Effector memory CD8-positive, alpha-beta T cell (primary cell): ENCODE measurements at regions not wholly inside any gene's neighbourhood (a gene's known extent, or its start where the extent isn't known, plus 50 kb on each side); places are given as distances from the start of the nearest gene placed in this dataset.

ENCODE experiments used
- ATAC-seq: fragments of 150-1000 bp; cut with Tn5 transposase; replicated peaks from 2 replicates; pipeline ENCODE4 v1.10.0; 2021; ENCODE audit warnings: mild to moderate bottlenecking, moderate library complexity
- DNase-seq, 3 experiments: peaks; one replicate each; pipeline ENCODE4 v3.0.0; 2021
- H3K27ac Mint-ChIP-seq, 2 donors: one replicate each; pipeline ENCODE4 v1.8.0; 2022; ENCODE audit warnings: mild to moderate bottlenecking in 2 of 2, mixed read lengths in 2 of 2, moderate library complexity in 2 of 2
- H3K27me3 Mint-ChIP-seq, 2 donors: one replicate each; pipeline ENCODE4 v1.8.0; 2022; ENCODE audit warnings: mixed read lengths in 2 of 2
- H3K36me3 Mint-ChIP-seq: one replicate; pipeline ENCODE4 v1.8.0; 2022; ENCODE audit warnings: mild to moderate bottlenecking, moderate library complexity, mixed read lengths; ENCODE audit not compliant: insufficient read depth
- H3K4me1 Mint-ChIP-seq, 2 donors: one replicate each; pipeline ENCODE4 v1.8.0; 2022; ENCODE audit warnings: low read depth in 2 of 2, mixed read lengths in 2 of 2
- H3K4me3 Mint-ChIP-seq, 2 donors: one replicate each; pipeline ENCODE4 v1.8.0; 2022; ENCODE audit warnings: mild to moderate bottlenecking in 2 of 2, mixed read lengths in 2 of 2, moderate library complexity in 2 of 2
- H3K9me3 Mint-ChIP-seq, 2 donors: one replicate each; pipeline ENCODE4 v1.8.0; 2022; ENCODE audit warnings: mixed read lengths in 2 of 2

DNA sequence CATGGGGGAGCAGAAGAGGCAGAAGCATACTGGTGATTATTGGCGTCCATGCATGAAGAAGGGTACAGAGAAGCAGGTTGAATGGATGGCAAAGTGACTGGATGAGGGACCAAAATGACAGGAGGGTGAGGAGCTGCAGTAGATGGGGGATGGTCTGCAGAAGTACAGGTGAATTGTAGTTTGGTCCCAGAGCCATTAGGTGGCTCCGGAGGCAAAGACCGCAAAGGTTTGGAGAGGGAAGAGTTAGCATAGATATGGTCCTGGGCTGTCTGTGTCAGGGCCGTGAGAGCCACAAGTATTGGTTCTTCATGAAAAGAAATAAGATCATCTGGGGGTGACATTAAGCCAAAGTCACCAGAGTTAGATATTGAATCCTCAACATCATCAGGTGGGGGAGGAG lies 59.0 kb upstream of the ZNF726 start:
- no peak overlapping the region for H3K4me3 Mint-ChIP-seq

DNA sequence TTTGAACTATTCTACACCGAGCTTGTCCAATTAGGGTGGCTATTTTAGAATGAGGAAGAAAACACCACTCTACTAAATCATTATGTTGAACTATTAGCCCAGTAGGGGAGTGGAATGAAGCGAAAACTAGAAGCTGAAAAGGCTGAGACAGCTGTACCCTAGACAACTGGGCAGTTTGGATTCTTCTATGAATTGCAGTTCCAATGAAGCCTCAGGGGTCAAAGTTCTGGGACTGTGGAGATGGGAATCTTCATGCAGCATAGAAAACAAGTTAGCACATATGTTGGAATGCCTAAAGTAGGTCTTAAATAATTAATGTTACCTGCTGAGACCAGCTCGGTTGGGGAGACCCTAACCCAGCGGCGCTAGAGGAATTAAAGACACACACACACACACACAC lies 62.7 kb upstream of the ZNF726 start:
- no peak overlapping the region for H3K4me3 Mint-ChIP-seq
- H3K27me3 Mint-ChIP-seq: no peaks in the 10 kb centered on the region
- peaks cover 10 to 23% of the 10 kb centered on the region in 2 donors for H3K9me3 Mint-ChIP-seq
- DNase-seq (no peak), ATAC-seq (no peak)
- no peaks in the 10 kb centered on the region for H3K4me1 Mint-ChIP-seq
- no peaks in the 10 kb centered on the region for H3K36me3 Mint-ChIP-seq
- no peak overlapping the region for H3K27ac Mint-ChIP-seq

More for the DNA sequence above, 59.0 kb upstream of the ZNF726 start:
- Mint-ChIP-seq H3K27ac (no peak overlapping the region), H3K9me3 (peaks cover 10 to 16% of the 10 kb centered on the region in 2 donors), H3K27me3 (no peaks in the 10 kb centered on the region), H3K4me1 (no peaks in the 10 kb centered on the region), H3K36me3 (no peaks in the 10 kb centered on the region)
- ATAC-seq: no peak
- no peak for DNase-seq

DNA sequence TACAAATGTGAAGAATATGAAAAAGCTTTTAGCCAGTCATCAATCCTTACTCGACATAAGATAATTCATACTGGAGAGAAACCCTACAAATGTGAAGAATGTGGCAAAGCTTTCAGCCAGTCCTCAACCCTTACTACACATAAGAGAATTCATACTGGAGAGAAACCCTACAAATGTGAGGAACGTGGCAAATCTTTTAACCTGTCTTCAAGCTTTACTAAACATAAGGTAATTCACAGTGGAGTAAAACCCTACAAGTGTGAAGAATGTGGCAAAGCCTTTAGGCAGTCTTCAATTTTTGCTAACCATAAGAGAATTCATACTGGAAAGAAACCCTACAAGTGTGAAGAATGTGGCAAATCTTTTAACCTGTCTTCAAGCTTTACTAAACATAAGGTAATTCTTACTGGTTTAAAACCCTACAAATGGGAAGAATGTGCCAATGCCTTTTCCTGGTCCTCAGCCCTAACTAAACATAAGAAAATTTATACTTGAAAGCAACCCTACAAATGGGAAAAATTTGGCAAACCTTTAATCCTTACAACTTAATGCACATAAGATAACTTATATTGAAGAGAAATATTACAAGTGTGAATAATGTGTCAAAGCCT lies 74.1 kb upstream of the ZNF681 start:
- peaks cover 5% of the 10 kb centered on the region for H3K36me3 Mint-ChIP-seq
- H3K9me3 Mint-ChIP-seq: peaks cover 13 to 15% of the 10 kb centered on the region in 2 donors
- DNase-seq: no peak
- no peak for ATAC-seq
- H3K27me3 Mint-ChIP-seq: no peaks in the 10 kb centered on the region
- no peak overlapping the region for H3K27ac Mint-ChIP-seq
- H3K4me1 Mint-ChIP-seq: no peaks in the 10 kb centered on the region
- no peak overlapping the region for H3K4me3 Mint-ChIP-seq

DNA sequence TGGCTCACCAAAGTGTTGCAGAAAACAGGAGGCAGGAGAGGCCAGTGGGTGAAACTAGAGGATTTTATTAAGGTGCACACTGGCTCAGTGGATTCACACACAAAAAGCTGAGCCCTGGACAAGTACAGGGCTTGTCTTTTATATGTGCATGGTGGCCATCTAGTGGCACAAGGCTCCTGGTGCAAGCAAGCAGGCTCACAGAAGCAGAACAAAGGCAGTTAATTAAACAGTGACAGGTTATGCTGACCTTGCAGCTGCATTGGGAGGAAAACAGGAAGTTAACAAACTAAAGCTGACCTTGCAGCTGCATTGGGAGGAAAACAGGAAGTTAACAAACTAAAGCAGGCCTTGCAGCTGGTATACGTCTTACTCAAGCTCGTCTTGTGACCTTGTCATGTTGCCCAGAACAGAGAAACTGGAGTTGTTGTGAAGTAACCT lies 65.3 kb upstream of the ZNF681 start:
- DNase-seq: no peak
- Mint-ChIP-seq H3K9me3 (peaks cover 16 to 23% of the 10 kb centered on the region in 2 donors), H3K27ac (no peak overlapping the region), H3K4me3 (no peak overlapping the region), H3K4me1 (no peaks in the 10 kb centered on the region), H3K36me3 (no peaks in the 10 kb centered on the region), H3K27me3 (no peaks in the 10 kb centered on the region)
- peak; percentile 4 for ATAC-seq

DNA sequence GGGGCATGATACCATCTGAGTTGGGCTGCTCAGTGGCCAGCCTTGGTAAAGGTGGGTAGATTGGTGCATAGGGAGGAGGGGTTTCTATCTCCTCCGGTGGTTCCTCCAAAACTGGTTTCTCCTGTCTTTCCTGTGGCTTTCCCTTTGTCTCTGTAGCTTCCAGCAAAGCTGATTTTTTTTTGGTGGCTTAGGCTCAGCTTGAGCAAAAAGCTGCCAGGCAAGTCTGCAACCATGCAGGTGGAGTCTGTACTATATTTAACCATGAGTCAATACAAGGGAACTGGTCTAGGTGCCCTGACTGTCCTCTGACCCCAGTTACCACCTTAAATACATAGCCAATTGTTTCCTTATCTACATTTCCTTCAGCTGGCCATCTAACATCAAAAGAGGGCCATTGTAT lies 64.0 kb upstream of the ZNF681 start:
- ATAC-seq (no peak), DNase-seq (no peak)
- Mint-ChIP-seq H3K4me3 (no peak overlapping the region), H3K27ac (no peak overlapping the region), H3K9me3 (peaks cover 16 to 23% of the 10 kb centered on the region in 2 donors), H3K4me1 (peaks cover 0 to under 1% of the 10 kb centered on the region in 2 donors), H3K27me3 (no peaks in the 10 kb centered on the region), H3K36me3 (no peaks in the 10 kb centered on the region)

DNA sequence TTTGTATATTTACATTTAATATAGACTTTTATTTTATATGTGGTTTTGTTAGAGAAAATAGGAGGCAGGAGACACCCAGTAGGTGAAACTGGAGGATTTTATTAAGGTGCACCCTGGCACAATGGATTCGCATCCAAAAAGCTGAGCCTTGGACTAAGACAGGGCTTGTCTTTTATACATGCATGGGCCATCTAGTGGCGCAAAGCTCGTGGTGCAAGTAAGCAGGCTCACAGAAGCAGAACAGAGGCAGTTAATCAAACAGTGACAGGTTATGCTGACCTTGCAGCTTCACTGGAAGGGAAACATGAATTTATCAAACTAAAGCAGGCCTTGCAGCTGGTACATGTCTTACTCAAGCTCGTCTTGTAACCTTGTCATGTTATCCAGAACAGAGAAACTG lies 58.8 kb upstream of the ZNF681 start:
- Mint-ChIP-seq H3K9me3 (peaks cover 10 to 13% of the 10 kb centered on the region in 2 donors), H3K27me3 (no peaks in the 10 kb centered on the region)

DNA sequence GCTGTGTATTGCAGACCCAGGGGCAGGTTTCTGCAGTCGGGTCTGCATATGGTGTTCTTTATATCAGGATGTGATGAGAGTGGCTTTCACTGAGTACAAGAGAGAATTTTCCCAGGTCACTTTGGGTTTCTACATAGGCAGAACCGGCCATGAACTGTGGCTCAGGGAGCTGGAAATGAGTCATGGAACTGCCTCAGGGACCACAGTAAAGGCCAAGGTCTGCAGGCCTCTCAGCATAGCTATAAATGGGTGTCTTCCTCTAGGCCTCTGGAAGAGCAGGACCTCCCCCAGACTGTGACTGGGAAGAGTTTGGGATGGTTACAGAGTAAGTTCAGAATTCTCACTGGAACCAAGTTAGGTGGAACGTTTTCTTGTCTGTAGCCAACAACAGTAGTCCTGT lies 51.8 kb upstream of the ZNF681 start:
- H3K4me3 Mint-ChIP-seq: no peak overlapping the region
- H3K9me3 Mint-ChIP-seq: no peaks in the 10 kb centered on the region
- H3K27ac Mint-ChIP-seq: no peak overlapping the region
- DNase-seq (no peak), ATAC-seq (no peak)
- peaks cover 7% of the 10 kb centered on the region for H3K36me3 Mint-ChIP-seq
- H3K27me3 Mint-ChIP-seq: no peaks in the 10 kb centered on the region
- H3K4me1 Mint-ChIP-seq: no peaks in the 10 kb centered on the region

More for the DNA sequence above, 58.8 kb upstream of the ZNF681 start:
- peak; percentile 44 for ATAC-seq
- no peak overlapping the region for H3K27ac Mint-ChIP-seq
- H3K36me3 Mint-ChIP-seq: no peaks in the 10 kb centered on the region
- H3K4me3 Mint-ChIP-seq: no peak overlapping the region
- H3K4me1 Mint-ChIP-seq: peaks cover 0 to 2% of the 10 kb centered on the region in 2 donors
- DNase-seq: peak in 2 of 3 experiments; percentile 8 to 12
